SK-N-SH (cell line): ENCODE measurements at regions not wholly inside any gene's neighbourhood (a gene's known extent, or its start where the extent isn't known, plus 50 kb on each side); places are given as distances from the start of the nearest gene placed in this dataset.

Experiments used
- CTCF ChIA-PET: fragments of 300-600, 350-600 bp; formaldehyde crosslinking; extraction: SDS; loops from one replicate; lab custom pipeline; 2021; lab: Yijun Ruan, JAX
- POLR2A ChIA-PET: fragments of 350-600 bp; sonication (Branson Sonifier 250); formaldehyde crosslinking; extraction: SDS; loops from one replicate; lab custom pipeline; 2020; ENCODE audit warnings: antibody characterized with exemption, inconsistent platforms; lab: Yijun Ruan, JAX
- DNase-seq: peaks from one replicate; pipeline ENCODE4 v3.0.0; 2012
- H2AFZ ChIP-seq: fragments of 200-600 bp; sonication (generic); 2 replicates; pipeline ENCODE4 v1.8.1; 2016; ENCODE audit warnings: antibody characterized with exemption, mild to moderate bottlenecking, low read depth
- H3F3A ChIP-seq: fragments of 200-600 bp; sonication (generic); replicated peaks from 2 replicates; pipeline ENCODE3; 2016; ENCODE audit warnings: antibody characterized with exemption, mild to moderate bottlenecking; ENCODE audit not compliant: insufficient read depth
- H3K27ac ChIP-seq, 2 experiments: fragments of 200-500 bp in 1 of 2; fragments of 200-600 bp in 1 of 2; sonication (Bioruptor generic) in 1 of 2; sonication (generic), shearing (Covaris generic) in 1 of 2; 2 replicates each; pipeline versions ENCODE4 v1.5.1 to v1.6.1; 2014 to 2016; ENCODE audit warnings: low read depth in 2 of 2, inconsistent platforms in 1 of 2, low read length in 1 of 2, mild to moderate bottlenecking in 1 of 2, mixed read lengths in 1 of 2
- H3K27me3 ChIP-seq: fragments of 200-600 bp; sonication (generic), shearing (Covaris generic); 2 replicates; pipeline ENCODE4 v1.6.1; 2016; ENCODE audit warnings: mixed run types; ENCODE audit not compliant: insufficient read depth
- H3K36me3 ChIP-seq, 2 experiments: fragments of 200-500 bp in 1 of 2; fragments of 200-600 bp in 1 of 2; sonication (Bioruptor generic) in 1 of 2; sonication (generic) in 1 of 2; replicated peaks in 1 of 2; 2 replicates each; pipeline versions ENCODE3 to v1.5.1; 2014 to 2016; ENCODE audit warnings: low read length in 1 of 2, mild to moderate bottlenecking in 1 of 2; ENCODE audit not compliant: insufficient read depth in 2 of 2, control insufficient read depth in 1 of 2
- H3K4me1 ChIP-seq, 2 experiments: fragments of 200-500 bp in 1 of 2; fragments of 200-600 bp in 1 of 2; sonication (Bioruptor generic) in 1 of 2; sonication (generic), shearing (Covaris generic) in 1 of 2; 2 replicates each; pipeline versions ENCODE4 v1.5.1 to v1.6.1; 2014 to 2016; ENCODE audit warnings: low read depth in 1 of 2, low read length in 1 of 2, mixed run types in 1 of 2; ENCODE audit not compliant: insufficient read depth in 2 of 2, control insufficient read depth in 1 of 2
- H3K4me2 ChIP-seq: fragments of 200-600 bp; sonication (generic), shearing (Covaris generic); 2 replicates; pipeline ENCODE4 v1.6.1; 2017; ENCODE audit warnings: mixed run types
- H3K4me3 ChIP-seq, 2 experiments: fragments of 200-500 bp in 1 of 2; fragments of 200-600 bp in 1 of 2; sonication (Bioruptor generic) in 1 of 2; sonication (generic), shearing (Covaris generic) in 1 of 2; 2 replicates each; pipeline versions ENCODE4 v1.5.1 to v1.8.1; 2014 to 2016; ENCODE audit warnings: low read depth in 2 of 2, inconsistent platforms in 1 of 2, low read length in 1 of 2, mild to moderate bottlenecking in 1 of 2, mixed read lengths in 1 of 2, moderate library complexity in 1 of 2
- H3K79me2 ChIP-seq: fragments of 200-600 bp; sonication (generic); 2 replicates; pipeline ENCODE4 v1.8.1; 2017; ENCODE audit warnings: mild to moderate bottlenecking; ENCODE audit not compliant: insufficient read depth
- H3K9ac ChIP-seq: fragments of 200-600 bp; sonication (generic); 2 replicates; pipeline ENCODE4 v1.6.1; 2017; ENCODE audit warnings: mixed run types
- H3K9me2 ChIP-seq: fragments of 200-600 bp; sonication (generic); 2 replicates; pipeline ENCODE4 v1.6.1; 2017; ENCODE audit warnings: mixed run types
- H3K9me3 ChIP-seq: fragments of 200-600 bp; sonication (generic); 2 replicates; pipeline ENCODE4 v1.6.1; 2017; ENCODE audit warnings: mixed run types, mild to moderate bottlenecking, moderate library complexity
- H4K20me1 ChIP-seq: fragments of 200-600 bp; sonication (generic); 2 replicates; pipeline ENCODE4 v1.6.1; 2017; ENCODE audit warnings: mild to moderate bottlenecking, mixed run types; ENCODE audit not compliant: insufficient read depth
- EP300 ChIP-seq, 2 experiments: IDR thresholded peaks; 2 replicates each; pipeline versions ENCODE4 v1.4.0 to v1.6.1; 2012; ENCODE audit warnings: borderline replicate concordance in 1 of 2, low read depth in 1 of 2, low read length in 1 of 2
- FOSL2 ChIP-seq: IDR thresholded peaks from 2 replicates; pipeline ENCODE4 v1.4.0; 2012; ENCODE audit warnings: low read depth, mild to moderate bottlenecking, moderate library complexity, borderline replicate concordance
- FOXJ3 ChIP-seq: sonication (generic); formaldehyde crosslinking; IDR thresholded peaks from 2 replicates; pipeline ENCODE4 v1.5.1; 2020; ENCODE audit warnings: mild to moderate bottlenecking, missing genetic modification reagents
- FOXM1 ChIP-seq: IDR thresholded peaks from 2 replicates; pipeline ENCODE4 v1.4.0; 2012; ENCODE audit warnings: low read depth, mild to moderate bottlenecking
- GATA2 ChIP-seq: sonication (generic); formaldehyde crosslinking; IDR thresholded peaks from 2 replicates; pipeline ENCODE4 v1.5.0; 2020; ENCODE audit warnings: mild to moderate bottlenecking, missing genetic modification reagents
- IRF3 ChIP-seq: fragments of 150-350 bp; IDR thresholded peaks from 2 replicates; pipeline ENCODE4 v1.6.1; 2016; ENCODE audit warnings: mild to moderate bottlenecking, low read depth, low read length
- MXI1 ChIP-seq: IDR thresholded peaks from 2 replicates; pipeline ENCODE4 v1.6.1; 2012; ENCODE audit warnings: mild to moderate bottlenecking, low read depth, low read length, improper control_type of control experiment
- NRF1 ChIP-seq: IDR thresholded peaks from 2 replicates; pipeline ENCODE4 v1.6.1; 2012; ENCODE audit warnings: low read depth, mild to moderate bottlenecking, low read length
- RAD21 ChIP-seq: IDR thresholded peaks from 2 replicates; pipeline ENCODE4 v1.6.1; 2012; ENCODE audit warnings: mild to moderate bottlenecking, low read length
- REST ChIP-seq: IDR thresholded peaks from 2 replicates; pipeline ENCODE4 v1.6.1; 2012; ENCODE audit warnings: mild to moderate bottlenecking, low read depth, low read length, moderate library complexity
- SIN3A ChIP-seq: IDR thresholded peaks from 2 replicates; pipeline ENCODE4 v1.6.1; 2012; ENCODE audit warnings: low read depth, mild to moderate bottlenecking, low read length, moderate library complexity, borderline replicate concordance
- TEAD4 ChIP-seq: IDR thresholded peaks from 2 replicates; pipeline ENCODE4 v1.4.0; 2012; ENCODE audit warnings: mild to moderate bottlenecking, borderline replicate concordance; ENCODE audit not compliant: insufficient read depth
- USF1 ChIP-seq: IDR thresholded peaks from 2 replicates; pipeline ENCODE4 v1.4.0; 2012; ENCODE audit warnings: low read depth, borderline replicate concordance
- USF2 ChIP-seq: fragments of 150-350 bp; IDR thresholded peaks from 2 replicates; pipeline ENCODE4 v1.6.1; 2017; ENCODE audit warnings: antibody characterized with exemption, low read length, low read depth, borderline replicate concordance
- YY1 ChIP-seq: IDR thresholded peaks from 2 replicates; pipeline ENCODE4 v1.4.0; 2012; ENCODE audit warnings: low read depth, mild to moderate bottlenecking
- ZBTB33 ChIP-seq: IDR thresholded peaks from 2 replicates; pipeline ENCODE4 v1.4.0; 2012; ENCODE audit warnings: low read depth, borderline replicate concordance
- WGBS: methylation state at CpG from one replicate; pipeline ENCODE4 v1.1.6; 2017; ENCODE audit warnings: low lambda C conversion rate; 5-methylcytosine and 5-hydroxymethylcytosine counted together
- TF ChIP-seq, protein P1 (sequence below): IDR thresholded peaks from 2 replicates; pipeline ENCODE4; 2012
- TF ChIP-seq, protein P2 (sequence below): IDR thresholded peaks from 2 replicates; pipeline ENCODE4 v1.4.0; 2012; ENCODE audit warnings: low read depth

- no peak overlapping the region for H3K9ac ChIP-seq
- H3K4me2 ChIP-seq: no peak overlapping the region
- POLR2A ChIA-PET: no interaction called here
- no peaks in the 10 kb centered on the region for H4K20me1 ChIP-seq
- DNase-seq: no peak
- H3K9me2 ChIP-seq: no peaks in the 10 kb centered on the region
- H3K4me3 ChIP-seq: no peak overlapping the region
- no peaks in the 10 kb centered on the region for H3K36me3 ChIP-seq
- WGBS: 26% methylated on average over 5 of the region's 5 CpGs
- no peaks in the 10 kb centered on the region for H3K9me3 ChIP-seq
- no peak overlapping the region for H3K27ac ChIP-seq
- no peaks in the 10 kb centered on the region for H3K27me3 ChIP-seq
- CTCF ChIA-PET: interaction anchor here (1.0 to 1.6 kb wide), 3 partner anchors 8 to 1479 kb away, joined by 3 to 6 read pairs (median 3); no protein-coding TSS in a partner anchor
- TF ChIP-seq SIN3A (no peak), REST (no peak), TEAD4 (no peak), MXI1 (no peak), ZBTB33 (no peak), FOXM1 (no peak), FOXJ3 (CRISPR knock-in tag) (no peak), EP300 (IDR thresholded peaks at IDR 0.05; ENCODE audit: borderline replicate concordance in 1 of 2, low read depth in 1 of 2, low read length in 1 of 2) (no peak), FOSL2 (no peak), YY1 (no peak), USF2 (no peak), RAD21 (no peak), GATA2 (no peak), NRF1 (no peak), USF1 (no peak), IRF3 (no peak)
- TF ChIP-seq, protein P1, sequence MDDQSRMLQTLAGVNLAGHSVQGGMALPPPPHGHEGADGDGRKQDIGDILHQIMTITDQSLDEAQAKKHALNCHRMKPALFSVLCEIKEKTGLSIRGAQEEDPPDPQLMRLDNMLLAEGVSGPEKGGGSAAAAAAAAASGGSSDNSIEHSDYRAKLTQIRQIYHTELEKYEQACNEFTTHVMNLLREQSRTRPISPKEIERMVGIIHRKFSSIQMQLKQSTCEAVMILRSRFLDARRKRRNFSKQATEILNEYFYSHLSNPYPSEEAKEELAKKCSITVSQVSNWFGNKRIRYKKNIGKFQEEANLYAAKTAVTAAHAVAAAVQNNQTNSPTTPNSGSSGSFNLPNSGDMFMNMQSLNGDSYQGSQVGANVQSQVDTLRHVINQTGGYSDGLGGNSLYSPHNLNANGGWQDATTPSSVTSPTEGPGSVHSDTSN: no peak
- TF ChIP-seq, protein P2, sequence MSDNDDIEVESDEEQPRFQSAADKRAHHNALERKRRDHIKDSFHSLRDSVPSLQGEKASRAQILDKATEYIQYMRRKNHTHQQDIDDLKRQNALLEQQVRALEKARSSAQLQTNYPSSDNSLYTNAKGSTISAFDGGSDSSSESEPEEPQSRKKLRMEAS: no peak
- peaks cover 0 to 17% of the 10 kb centered on the region in 2 experiments; a peak in 2 of 4 replicates for H3K4me1 ChIP-seq
- H3F3A ChIP-seq: no peaks in the 10 kb centered on the region
- H2AFZ ChIP-seq: no peak overlapping the region
- H3K79me2 ChIP-seq: no peaks in the 10 kb centered on the region
Observed at GRCh38 chr20:39211060-39211748, 249.1 kb downstream of the DHX35 start.
